GM12878 (cell line): ENCODE measurements at regions not wholly inside any gene's neighbourhood (a gene's known extent, or its start where the extent isn't known, plus 50 kb on each side); places are given as distances from the start of the nearest gene placed in this dataset.

ENCODE experiments used
- ATAC-seq: fragments of 200-7000 bp; cut with Tn5 transposase; 3 replicates; pipeline ENCODE4 v1.9.1; 2020; ENCODE audit warnings: mild to moderate bottlenecking, moderate library complexity
- BruUV-seq: library from RNA; stranded (reverse); fragments of 400-500 nt; replicated peaks from 2 replicates; lab custom pipeline; 2021; lab: Mats Ljungman, UMichigan
- CTCF ChIA-PET: fragments of 300-600 bp; sonication (Branson Sonifier 250); formaldehyde crosslinking; extraction: SDS; loops from one replicate; lab custom pipeline; 2021; ENCODE audit warnings: inconsistent platforms; lab: Yijun Ruan, JAX
- POLR2A ChIA-PET: fragments of 350-600 bp; formaldehyde crosslinking; extraction: SDS; loops from one replicate; lab custom pipeline; 2021; ENCODE audit warnings: inconsistent platforms; lab: Charles Lee
- RAD21 ChIA-PET: fragments of 300-600 bp; sonication (Branson Sonifier 250); formaldehyde crosslinking; loops from one replicate; lab custom pipeline; 2023; ENCODE audit warnings: antibody characterized with exemption; ENCODE audit not compliant: unreplicated experiment; lab: Charles Lee
- SMC1A ChIA-PET: fragments of 300-600 bp; sonication (Branson Sonifier 250); formaldehyde crosslinking; loops from one replicate; lab custom pipeline; 2023; ENCODE audit not compliant: unreplicated experiment, uncharacterized antibody; lab: Charles Lee
- DNase-seq: peaks from one replicate; pipeline ENCODE4 v3.0.0-alpha.2; 2011; ENCODE audit warnings: low read depth, low spot score
- FAIRE-seq: peaks from 3 replicates; lab custom pipeline; 2011; peaks lifted over from hg19 to GRCh38; lab: Jason Lieb, UNC
- H2AFZ ChIP-seq: 2 replicates; pipeline ENCODE4 v1.6.0; 2011; ENCODE audit warnings: low read depth, low read length, control low read depth; ENCODE audit not compliant: control insufficient read depth
- H3K27ac ChIP-seq: 2 replicates; pipeline ENCODE4 v1.5.1; 2011; ENCODE audit warnings: control low read depth; ENCODE audit not compliant: control insufficient read depth, insufficient read depth
- H3K27me3 ChIP-seq, 2 experiments: replicated peaks in 1 of 2; 2 replicates each; pipeline versions ENCODE4 v1.6.0 to v1.6.1; 2011; ENCODE audit warnings: low read length in 1 of 2; ENCODE audit not compliant: control insufficient read depth in 2 of 2, insufficient read depth in 2 of 2
- H3K36me3 ChIP-seq, 2 experiments: 2 replicates each; pipeline ENCODE4 v1.5.1; 2011; ENCODE audit warnings: low read length in 1 of 2; ENCODE audit not compliant: control insufficient read depth in 2 of 2, insufficient read depth in 2 of 2
- H3K4me1 ChIP-seq: 2 replicates; pipeline ENCODE4 v1.6.1; 2011; ENCODE audit warnings: mild to moderate bottlenecking, low read length, moderate library complexity, mixed read lengths; ENCODE audit not compliant: control insufficient read depth, insufficient read depth
- H3K4me2 ChIP-seq: 2 replicates; pipeline ENCODE4 v1.6.0; 2011; ENCODE audit warnings: control low read depth; ENCODE audit not compliant: control insufficient read depth, insufficient read depth
- H3K4me3 ChIP-seq: fragments of 200-600 bp; sonication (generic); 2 replicates; pipeline ENCODE4 v1.5.1; 2016
- H3K79me2 ChIP-seq: 2 replicates; pipeline ENCODE4 v1.6.0; 2011; ENCODE audit warnings: low read length; ENCODE audit not compliant: control insufficient read depth, insufficient read depth
- H3K9ac ChIP-seq: 2 replicates; pipeline ENCODE4 v1.8.0; 2011; ENCODE audit warnings: low read length, control low read depth, mixed read lengths; ENCODE audit not compliant: control insufficient read depth, insufficient read depth
- H3K9me3 ChIP-seq: replicated peaks from 3 replicates; pipeline ENCODE4 v1.5.1; 2011; ENCODE audit warnings: mild to moderate bottlenecking, low read length; ENCODE audit not compliant: control insufficient read depth, insufficient read depth
- H4K20me1 ChIP-seq: 2 replicates; pipeline ENCODE4 v1.6.0; 2011; ENCODE audit not compliant: control insufficient read depth, insufficient read depth
- BMI1 ChIP-seq: fragments of 450-650 bp; IDR thresholded peaks from 2 replicates; pipeline ENCODE4 v1.6.1; 2016; ENCODE audit warnings: mild to moderate bottlenecking, moderate library complexity, borderline replicate concordance
- CREM ChIP-seq: IDR thresholded peaks from 2 replicates; pipeline ENCODE4 v1.6.1; 2014; ENCODE audit warnings: antibody characterized with exemption, low read depth
- ETV6 ChIP-seq, 2 experiments: fragments of 450-650 bp in 1 of 2; IDR thresholded peaks in 1 of 2; conservative IDR thresholded peaks in 1 of 2; 2 replicates each; pipeline ENCODE4 v1.6.1; 2014; ENCODE audit warnings: antibody characterized with exemption in 1 of 2, borderline replicate concordance in 1 of 2, low read depth in 1 of 2, mild to moderate bottlenecking in 1 of 2, moderate library complexity in 1 of 2
- FOXM1 ChIP-seq: IDR thresholded peaks from 2 replicates; pipeline ENCODE4 v1.6.1; 2012; ENCODE audit warnings: low read depth, mild to moderate bottlenecking, inconsistent platforms, low read length, moderate library complexity
- MEF2A ChIP-seq: IDR thresholded peaks from 2 replicates; pipeline ENCODE4 v1.6.1; 2011; ENCODE audit warnings: low read depth, mild to moderate bottlenecking, low read length, moderate library complexity; ENCODE audit not compliant: insufficient read depth
- MXI1 ChIP-seq: fragments of 150-350 bp; IDR thresholded peaks from 2 replicates; pipeline ENCODE4 v1.6.1; 2011; ENCODE audit warnings: low read depth, mild to moderate bottlenecking, inconsistent platforms, low read length, improper control_type of control experiment
- NBN ChIP-seq: fragments of 450-650 bp; IDR thresholded peaks from 2 replicates; pipeline ENCODE4 v1.6.1; 2016
- NFXL1 ChIP-seq: fragments of 450-650 bp; IDR thresholded peaks from 2 replicates; pipeline ENCODE4 v1.6.1; 2017; ENCODE audit warnings: antibody characterized with exemption, mild to moderate bottlenecking, borderline replicate concordance
- NR2C2 ChIP-seq: IDR thresholded peaks from 2 replicates; pipeline ENCODE4 v1.6.1; 2011; ENCODE audit warnings: borderline replicate concordance, low read depth; ENCODE audit not compliant: control insufficient read depth, insufficient read length
- ZNF622 ChIP-seq: fragments of 450-650 bp; IDR thresholded peaks from 2 replicates; pipeline ENCODE4 v1.6.1; 2017; ENCODE audit warnings: mild to moderate bottlenecking, inconsistent platforms
- WGBS: methylation state at CpG from one replicate; pipeline ENCODE4 v1.1.6; 2016; ENCODE audit warnings: low lambda C conversion rate; ENCODE audit not compliant: insufficient replicate concordance, insufficient coverage; ENCODE audit errors: missing lambda C conversion rate; 5-methylcytosine and 5-hydroxymethylcytosine counted together
- in situ Hi-C: fragments of 300-500 bp; cut with MboI; formaldehyde crosslinking; loops from 9 replicates; pipeline ENCODE4 v1.14.3; 2018; ENCODE audit warnings: mixed read lengths
- intact Hi-C: fragments of 100-400 bp; cut with micrococcal nuclease; formaldehyde crosslinking; loops from one replicate; pipeline ENCODE4 v1.14.2; 2022; ENCODE audit not compliant: unreplicated experiment
- TF ChIP-seq, protein P1 (sequence below): IDR thresholded peaks from 2 replicates; pipeline ENCODE4 v1.6.1; 2012; ENCODE audit warnings: low read depth, low read length, improper control_type of control experiment
- TF ChIP-seq, protein P2 (sequence below): fragments of 450-650 bp; IDR thresholded peaks from 2 replicates; pipeline ENCODE4 v1.6.1; 2018; ENCODE audit warnings: mild to moderate bottlenecking, low read depth, moderate library complexity; ENCODE audit not compliant: partially characterized antibody
- TF ChIP-seq, protein P3 (sequence below): fragments of 450-650 bp; IDR thresholded peaks from 2 replicates; pipeline ENCODE4 v1.6.1; 2014; ENCODE audit warnings: mild to moderate bottlenecking

DNA sequence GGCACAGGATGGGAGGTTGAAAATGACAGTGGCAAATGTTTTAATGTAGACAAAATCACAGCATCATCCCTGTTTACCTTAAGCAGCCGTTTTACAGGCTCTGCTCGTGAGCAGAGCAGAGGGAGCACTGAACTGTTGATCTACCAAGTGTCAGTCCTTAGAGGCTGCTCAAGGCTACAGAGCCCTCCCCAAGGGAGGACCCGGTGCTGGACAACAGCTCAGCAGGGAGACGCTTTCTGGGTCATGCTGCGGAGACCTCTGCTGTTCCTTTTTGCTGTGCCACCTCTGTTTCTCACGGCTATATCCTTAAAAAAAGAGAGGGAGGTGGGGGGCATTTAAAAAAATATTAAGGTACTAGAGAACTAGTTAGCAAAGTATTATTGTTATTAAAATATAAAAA is 400.2 kb downstream of the GABRB3 start:
- no peak overlapping the region for H2AFZ ChIP-seq
- no TSS peak for BruUV-seq
- no peaks in the 10 kb centered on the region for H4K20me1 ChIP-seq
- intact Hi-C loops (no loop called here), in situ Hi-C loops (no loop called here)
- H3K9me3 ChIP-seq, result no peaks in the 10 kb centered on the region; the same call in 2 of the 3 replicates
- no peaks in the 10 kb centered on the region for H3K27me3 ChIP-seq
- SMC1A ChIA-PET, result no interaction called here
- no peak overlapping the region for H3K4me2 ChIP-seq
- no peaks in the 10 kb centered on the region for H3K4me1 ChIP-seq
- no peak overlapping the region for H3K27ac ChIP-seq
- no peaks in the 10 kb centered on the region for H3K79me2 ChIP-seq
- TF ChIP-seq CREM (no peak), NBN (no peak), FOXM1 (no peak), ZNF622 (no peak), MEF2A (no peak), NFXL1 (no peak), ETV6 (conservative IDR thresholded peaks at IDR 0.05 in 1 of 2, IDR thresholded peaks at IDR 0.05 in 1 of 2; ENCODE audit: borderline replicate concordance in 1 of 2, low read depth in 1 of 2) (no peak), BMI1 (no peak), NR2C2 (no peak), MXI1 (no peak)
- TF ChIP-seq, protein P1, sequence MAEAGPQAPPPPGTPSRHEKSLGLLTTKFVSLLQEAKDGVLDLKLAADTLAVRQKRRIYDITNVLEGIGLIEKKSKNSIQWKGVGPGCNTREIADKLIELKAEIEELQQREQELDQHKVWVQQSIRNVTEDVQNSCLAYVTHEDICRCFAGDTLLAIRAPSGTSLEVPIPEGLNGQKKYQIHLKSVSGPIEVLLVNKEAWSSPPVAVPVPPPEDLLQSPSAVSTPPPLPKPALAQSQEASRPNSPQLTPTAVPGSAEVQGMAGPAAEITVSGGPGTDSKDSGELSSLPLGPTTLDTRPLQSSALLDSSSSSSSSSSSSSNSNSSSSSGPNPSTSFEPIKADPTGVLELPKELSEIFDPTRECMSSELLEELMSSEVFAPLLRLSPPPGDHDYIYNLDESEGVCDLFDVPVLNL, result no peak
- TF ChIP-seq, protein P2, sequence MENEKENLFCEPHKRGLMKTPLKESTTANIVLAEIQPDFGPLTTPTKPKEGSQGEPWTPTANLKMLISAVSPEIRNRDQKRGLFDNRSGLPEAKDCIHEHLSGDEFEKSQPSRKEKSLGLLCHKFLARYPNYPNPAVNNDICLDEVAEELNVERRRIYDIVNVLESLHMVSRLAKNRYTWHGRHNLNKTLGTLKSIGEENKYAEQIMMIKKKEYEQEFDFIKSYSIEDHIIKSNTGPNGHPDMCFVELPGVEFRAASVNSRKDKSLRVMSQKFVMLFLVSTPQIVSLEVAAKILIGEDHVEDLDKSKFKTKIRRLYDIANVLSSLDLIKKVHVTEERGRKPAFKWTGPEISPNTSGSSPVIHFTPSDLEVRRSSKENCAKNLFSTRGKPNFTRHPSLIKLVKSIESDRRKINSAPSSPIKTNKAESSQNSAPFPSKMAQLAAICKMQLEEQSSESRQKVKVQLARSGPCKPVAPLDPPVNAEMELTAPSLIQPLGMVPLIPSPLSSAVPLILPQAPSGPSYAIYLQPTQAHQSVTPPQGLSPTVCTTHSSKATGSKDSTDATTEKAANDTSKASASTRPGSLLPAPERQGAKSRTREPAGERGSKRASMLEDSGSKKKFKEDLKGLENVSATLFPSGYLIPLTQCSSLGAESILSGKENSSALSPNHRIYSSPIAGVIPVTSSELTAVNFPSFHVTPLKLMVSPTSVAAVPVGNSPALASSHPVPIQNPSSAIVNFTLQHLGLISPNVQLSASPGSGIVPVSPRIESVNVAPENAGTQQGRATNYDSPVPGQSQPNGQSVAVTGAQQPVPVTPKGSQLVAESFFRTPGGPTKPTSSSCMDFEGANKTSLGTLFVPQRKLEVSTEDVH, result no peak
- TF ChIP-seq, protein P3, sequence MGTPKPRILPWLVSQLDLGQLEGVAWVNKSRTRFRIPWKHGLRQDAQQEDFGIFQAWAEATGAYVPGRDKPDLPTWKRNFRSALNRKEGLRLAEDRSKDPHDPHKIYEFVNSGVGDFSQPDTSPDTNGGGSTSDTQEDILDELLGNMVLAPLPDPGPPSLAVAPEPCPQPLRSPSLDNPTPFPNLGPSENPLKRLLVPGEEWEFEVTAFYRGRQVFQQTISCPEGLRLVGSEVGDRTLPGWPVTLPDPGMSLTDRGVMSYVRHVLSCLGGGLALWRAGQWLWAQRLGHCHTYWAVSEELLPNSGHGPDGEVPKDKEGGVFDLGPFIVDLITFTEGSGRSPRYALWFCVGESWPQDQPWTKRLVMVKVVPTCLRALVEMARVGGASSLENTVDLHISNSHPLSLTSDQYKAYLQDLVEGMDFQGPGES, result no peak
- no peak for FAIRE-seq
- WGBS, result 9% methylated on average over 6 of the region's 6 CpGs
- CTCF ChIA-PET, result no interaction called here
- POLR2A ChIA-PET, result no interaction called here
- H3K36me3 ChIP-seq, result no peaks in the 10 kb centered on the region
- RAD21 ChIA-PET, result no interaction called here
- no peak for DNase-seq
- ATAC-seq, result no peak
- no peak overlapping the region for H3K9ac ChIP-seq
- H3K4me3 ChIP-seq, result no peak overlapping the region
